Stimulated activated CD8-positive, alpha-beta memory T cell treated with anti-CD3 and anti-CD28 coated beads, Interleukin-4, amount 100 ng/mL, for 24 hours (primary cell): ENCODE measurements at regions not wholly inside any gene's neighbourhood (a gene's known extent, or its start where the extent isn't known, plus 50 kb on each side); places are given as distances from the start of the nearest gene placed in this dataset.
"Not testable (repeated sequence)": the region's sequence is repeated elsewhere in the genome, so short reads cannot be mapped to it uniquely, and the experiment has no call there.

Experiments used
- DNase-seq: peaks from one replicate; pipeline ENCODE4 v3.0.0-alpha.2; 2020; ENCODE audit warnings: low read depth

DNA sequence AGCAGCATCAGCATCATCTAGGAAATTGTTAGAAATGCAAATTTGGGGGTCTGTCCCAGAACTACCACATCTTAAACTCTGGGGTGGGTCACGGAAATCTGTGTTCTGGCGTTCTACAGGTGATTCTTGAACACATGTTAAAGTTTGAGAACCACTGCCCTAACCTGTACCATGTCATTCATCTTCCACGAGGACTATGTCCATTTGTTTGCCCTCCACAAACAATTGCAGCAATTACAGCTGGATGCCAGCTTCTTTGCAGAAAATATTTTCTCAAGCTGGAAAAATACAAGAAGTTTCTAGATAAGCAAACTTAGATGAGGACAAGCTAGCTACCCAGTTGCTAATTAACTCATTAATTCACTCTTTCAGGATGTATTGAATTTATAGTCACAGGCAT, 54.1 kb downstream of the MAFB start:
- no peak for DNase-seq

DNA sequence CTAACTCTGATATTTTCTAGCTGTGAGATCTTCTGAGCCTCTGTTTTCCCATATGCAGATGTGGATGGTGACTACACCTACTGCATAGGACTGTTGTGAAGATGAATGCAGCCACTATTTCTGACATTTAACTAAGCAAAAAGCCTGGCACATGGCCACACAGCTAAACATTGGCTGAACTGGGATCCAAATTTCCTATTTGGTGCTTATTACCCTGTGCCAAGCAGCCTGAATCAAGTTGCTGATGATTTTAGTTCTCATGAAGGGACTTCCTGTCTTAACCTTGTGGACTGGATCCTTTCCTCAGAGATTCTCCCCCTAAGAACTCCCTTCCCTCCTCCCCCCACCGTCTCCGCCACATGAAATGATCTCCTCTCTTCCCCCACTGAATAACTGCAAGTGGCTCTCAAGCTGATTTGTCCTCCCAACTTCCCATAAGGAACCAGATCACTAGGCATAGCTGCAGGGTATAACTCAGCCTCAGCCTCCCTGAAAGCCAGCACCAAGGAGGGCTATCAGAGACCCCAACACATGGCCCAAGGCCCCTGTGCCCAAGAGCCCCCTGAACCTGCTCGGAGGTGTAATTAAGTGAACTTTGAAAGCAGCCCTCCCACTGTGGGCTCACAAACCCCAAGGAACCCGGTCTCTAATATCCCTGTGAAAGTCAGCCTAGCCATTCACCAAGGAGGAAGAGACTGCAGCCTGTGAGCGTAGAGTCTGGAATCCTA, 55.7 kb downstream of the MAFB start:
- no peak for DNase-seq

DNA sequence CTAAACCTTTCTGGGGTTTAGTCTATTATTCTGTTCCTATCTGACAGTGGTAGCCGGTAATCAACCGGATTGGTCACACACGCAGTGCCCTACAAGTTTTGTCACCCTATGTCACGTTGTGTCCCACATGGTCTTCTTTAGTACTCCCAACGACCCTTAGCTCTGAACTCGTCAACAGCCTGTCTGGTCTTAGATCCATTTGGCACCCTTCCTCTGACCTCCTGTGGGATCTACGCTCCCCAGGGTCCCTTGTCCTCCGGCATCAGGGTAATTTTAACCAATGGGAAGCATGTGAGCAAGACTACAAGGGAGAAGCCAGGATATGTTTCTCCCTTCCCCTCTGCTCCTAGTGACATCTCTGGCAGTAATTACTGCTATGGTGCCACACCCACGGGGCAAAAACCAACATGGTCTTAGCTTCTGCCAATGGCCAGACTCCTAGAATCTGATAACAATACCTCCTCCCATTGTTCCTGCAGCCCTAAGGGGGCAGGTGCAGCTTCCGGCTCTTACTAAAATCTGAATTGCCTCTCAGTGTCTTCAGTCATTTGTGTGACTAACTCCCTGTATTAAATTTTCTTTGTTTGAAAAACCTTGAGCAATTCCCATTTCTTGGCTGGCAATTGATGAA, 56.6 kb downstream of the MAFB start:
- no peak for DNase-seq

DNA sequence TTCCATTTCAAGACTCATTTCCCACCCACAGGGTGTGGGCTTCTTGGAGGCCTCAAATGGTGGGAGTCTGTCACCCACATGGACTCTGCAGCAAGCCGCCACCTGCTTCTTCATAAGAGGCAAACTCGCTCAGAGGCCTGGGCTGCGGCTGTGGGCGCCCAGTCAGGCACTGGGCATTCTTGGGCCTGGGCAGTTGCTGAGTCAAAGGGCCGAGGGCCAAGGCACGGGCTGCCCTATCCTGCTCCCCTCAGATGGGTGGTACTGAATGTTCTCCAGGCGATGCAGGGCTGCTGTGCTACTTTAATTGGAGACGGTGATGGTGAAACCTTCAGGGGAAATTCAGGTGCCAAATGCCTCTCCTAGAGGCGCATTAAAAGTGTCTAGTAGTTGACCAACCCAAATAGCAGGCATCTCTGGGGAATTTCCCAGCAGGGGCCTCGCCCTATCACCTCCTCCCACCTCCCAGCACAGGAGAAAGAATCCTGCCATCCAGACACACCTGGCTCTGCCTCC, 57.9 kb downstream of the MAFB start:
- no peak for DNase-seq

DNA sequence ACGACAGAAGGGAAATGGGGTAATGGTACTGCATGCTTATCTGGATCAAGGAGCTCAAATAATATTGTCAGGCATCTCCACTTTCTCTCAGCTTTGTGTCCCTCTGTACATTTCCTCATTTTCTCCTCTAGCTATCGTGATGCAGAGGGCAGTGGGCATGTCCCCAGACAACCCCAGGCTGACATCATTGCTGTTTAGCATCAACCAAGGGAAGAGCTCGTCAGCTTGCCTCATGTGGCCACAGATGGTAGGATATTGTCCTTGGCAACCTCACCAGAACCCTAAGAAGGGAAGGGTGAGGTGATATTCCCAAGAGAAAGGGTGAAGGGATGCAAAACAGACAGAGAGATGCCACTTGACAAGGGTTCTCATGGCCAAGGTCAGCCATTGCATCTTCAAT, 58.3 kb downstream of the MAFB start:
- DNase-seq = no peak

DNA sequence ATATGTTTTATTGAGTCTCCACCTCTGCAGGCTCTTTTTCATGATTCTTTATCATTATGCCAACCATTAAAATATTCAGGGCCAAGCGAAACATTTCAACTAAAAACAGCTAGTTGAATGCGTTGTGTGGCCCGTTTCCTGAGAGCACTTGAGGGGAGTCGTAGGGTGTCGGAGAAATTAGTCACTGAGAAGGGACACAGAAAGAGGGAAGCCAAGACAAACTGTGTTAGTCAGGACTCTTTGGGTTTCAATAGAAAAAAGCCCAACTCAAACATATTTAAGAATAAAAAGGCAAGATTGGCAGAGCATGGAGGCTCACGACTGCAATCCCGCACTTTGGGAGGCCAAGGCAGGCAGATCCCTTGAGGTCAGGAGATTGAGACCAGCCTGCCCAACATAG, 58.9 kb downstream of the MAFB start:
- no peak for DNase-seq

DNA sequence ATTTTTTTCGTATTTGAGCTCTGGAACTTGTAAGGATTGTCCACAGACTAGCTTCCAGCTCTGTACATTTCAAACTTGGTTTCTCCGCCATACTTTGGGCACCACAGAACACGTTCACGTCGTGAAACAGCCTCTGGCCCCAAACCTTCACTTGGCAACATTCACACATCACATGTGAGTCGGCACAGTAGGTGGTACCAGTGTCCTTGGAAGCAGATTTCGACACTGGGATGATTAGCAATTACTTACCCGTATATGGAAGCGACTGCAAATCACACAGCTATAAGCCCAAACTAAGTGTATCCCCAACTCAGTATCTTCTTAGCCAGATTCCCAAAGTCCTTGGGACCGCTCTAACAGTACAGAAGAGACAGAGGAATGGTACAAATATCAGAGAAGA, 60.2 kb downstream of the MAFB start:
- no peak for DNase-seq

DNA sequence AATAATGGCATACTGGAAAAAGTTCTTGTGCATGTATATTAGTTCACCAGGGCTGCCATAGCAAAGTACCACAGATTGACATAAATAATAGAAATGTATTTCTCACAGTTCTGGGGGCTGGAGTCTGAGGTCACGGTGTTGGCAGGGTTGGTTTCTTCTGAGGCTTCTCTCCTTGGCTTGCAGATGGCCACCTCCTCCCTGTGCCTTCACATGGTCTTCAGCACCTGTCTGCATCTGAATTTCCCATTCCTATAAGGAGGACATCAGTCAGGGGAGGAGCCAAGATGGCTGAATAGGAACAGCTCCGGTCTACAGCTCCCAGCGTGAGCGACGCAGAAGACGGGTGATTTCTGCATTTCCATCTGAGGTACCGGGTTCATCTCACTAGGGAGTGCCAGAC, 70.0 kb downstream of the MAFB start:
- DNase-seq = not testable (repeated sequence)

DNA sequence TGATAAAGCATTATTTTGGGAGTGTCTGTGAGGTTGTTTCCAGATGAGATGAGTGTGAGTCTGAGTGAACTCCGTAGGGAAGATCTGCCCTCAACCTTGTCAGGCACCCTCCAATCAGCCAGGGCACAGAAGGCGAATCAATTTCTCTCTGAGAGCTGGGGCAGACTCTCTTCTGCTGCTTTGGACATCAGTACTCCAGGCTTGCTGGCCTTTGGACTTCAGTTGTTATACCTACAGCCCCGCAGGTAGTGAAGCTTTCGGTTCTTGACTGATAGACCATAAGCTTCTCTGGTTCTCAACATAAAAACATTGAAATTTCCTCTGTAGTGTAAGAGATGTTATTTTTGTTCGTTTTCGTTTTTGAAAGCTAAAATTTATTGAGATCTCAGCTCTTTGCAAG, 71.4 kb downstream of the MAFB start:
- DNase-seq = no peak

DNA sequence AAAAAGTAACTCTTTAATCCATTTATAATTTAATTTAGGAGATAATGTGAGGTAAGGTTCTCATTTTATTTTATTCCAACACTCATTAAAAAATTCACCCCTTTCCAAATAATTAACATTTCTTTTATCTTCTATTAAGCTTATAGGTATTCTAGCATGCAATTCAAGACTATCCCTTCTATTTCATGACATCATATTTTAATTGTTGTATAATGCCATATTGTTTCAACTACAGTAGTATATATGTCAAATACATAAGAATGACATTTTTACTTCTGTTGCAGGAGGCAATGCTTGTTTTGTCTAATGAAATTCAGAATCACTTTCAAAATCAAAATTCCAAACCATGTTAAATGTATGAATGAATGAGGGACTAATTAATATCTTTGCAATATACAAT, 76.2 kb downstream of the MAFB start:
- DNase-seq = no peak

DNA sequence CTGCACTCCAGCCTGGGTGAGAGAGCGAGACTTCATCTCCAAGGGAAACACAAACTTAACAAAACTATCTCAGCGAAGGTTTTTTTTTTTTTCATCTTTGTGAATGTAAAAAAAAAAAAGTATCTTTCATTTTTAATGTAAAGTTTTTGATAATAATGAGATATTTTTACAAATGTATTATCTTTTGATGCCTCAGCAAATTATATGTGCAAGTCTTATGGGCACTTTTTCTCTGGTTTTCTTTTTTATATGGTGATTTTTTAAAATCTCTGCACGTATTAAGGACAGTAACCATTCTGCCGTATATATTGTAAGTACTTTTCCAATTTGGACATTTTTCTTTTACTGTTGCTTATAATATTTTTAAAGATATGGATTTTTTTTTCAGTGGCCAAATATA, 76.8 kb downstream of the MAFB start:
- no peak for DNase-seq

DNA sequence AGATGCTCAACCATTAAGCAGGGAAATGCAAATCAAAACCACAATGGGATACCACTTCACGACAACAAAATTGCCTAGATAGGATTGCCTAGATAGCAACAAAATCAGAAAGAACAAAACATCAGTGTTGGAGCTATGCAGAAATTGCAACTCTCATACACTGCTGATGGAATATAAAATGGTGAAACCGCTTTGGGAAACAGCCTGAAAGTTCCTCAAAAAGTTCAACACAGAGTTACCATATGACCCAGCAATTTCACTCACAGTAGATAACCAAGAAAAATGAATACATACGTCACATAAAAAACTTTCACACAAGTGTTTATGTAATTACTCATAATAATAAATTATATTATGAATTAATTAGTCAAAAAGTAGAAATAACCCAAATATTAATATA, 78.3 kb downstream of the MAFB start:
- no peak for DNase-seq

DNA sequence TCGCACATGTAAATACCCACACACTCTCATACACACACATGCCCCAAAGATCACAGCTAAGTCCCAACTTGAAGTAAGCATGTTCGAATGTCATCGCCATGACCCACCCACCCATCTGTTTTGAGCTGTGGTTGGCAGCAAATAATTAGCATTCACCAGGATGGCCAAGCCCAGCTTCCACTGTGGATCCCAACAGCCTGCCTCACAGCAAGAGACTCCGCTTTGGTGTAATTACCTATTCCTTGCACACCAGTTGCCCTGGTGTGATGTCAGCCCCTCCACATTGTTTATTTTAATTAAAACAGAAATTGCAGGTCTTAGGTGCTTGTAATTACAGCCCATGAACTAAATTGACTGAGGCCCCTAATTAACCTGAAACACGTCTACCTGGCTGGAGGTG, 81.1 kb downstream of the MAFB start:
- no peak for DNase-seq

DNA sequence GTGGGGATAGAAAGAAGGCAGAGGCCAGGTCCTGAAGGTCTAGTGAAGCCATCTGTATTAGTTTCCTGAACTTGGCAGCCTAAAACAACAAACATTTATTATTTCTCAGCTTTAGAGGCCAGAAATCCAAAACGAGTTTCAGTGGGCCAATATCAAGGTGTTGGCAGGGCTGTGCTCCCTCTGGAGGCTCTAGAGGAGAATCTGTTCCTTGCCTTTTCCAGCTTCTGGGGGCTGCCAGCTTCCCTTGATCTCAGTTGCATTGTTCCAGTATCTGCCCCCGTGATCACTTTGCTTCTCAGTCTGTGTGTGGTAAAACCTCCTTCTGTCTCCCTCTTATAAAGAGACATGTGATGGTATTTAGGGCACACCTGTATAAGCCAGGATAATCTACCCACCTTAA, 82.4 kb downstream of the MAFB start:
- DNase-seq = no peak

DNA sequence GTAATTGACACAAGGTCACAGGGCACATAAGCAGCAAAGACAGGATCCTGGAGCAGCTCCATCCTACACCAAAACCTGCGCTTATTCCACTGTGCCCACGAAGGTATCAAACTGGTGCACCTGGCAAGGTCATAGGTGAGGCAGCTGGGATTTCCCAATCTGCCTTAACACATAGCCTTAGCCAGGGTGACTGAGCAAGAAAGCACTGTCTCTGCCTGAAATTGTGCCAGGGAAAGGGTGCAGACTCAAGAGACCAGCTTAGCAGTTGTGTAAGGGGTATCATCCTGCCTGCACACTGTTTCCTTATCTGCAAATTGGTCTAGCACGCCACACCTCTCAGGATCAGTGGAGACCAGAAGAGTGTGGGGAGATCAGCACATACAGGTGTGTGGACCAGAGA, 82.8 kb downstream of the MAFB start:
- DNase-seq = no peak

DNA sequence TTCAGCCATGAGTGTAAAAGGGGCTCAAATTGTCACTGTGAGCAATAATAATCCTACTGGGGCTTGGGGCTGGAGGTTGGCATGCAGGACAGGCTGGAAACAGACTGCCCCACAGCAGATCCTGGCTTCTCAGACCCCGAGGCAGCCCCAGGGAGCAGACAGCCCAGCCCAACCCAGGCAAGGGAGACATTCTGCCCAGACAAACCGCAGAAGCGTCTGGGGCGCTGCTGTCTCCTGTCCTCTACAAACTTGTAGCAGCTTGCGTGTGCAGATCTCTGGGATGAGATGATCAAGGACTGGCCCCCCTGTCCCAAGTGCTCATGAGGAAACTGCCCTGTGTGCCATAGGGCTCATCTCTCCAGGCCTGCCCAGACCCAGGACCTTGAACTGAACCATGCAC, 84.6 kb downstream of the MAFB start:
- no peak for DNase-seq

DNA sequence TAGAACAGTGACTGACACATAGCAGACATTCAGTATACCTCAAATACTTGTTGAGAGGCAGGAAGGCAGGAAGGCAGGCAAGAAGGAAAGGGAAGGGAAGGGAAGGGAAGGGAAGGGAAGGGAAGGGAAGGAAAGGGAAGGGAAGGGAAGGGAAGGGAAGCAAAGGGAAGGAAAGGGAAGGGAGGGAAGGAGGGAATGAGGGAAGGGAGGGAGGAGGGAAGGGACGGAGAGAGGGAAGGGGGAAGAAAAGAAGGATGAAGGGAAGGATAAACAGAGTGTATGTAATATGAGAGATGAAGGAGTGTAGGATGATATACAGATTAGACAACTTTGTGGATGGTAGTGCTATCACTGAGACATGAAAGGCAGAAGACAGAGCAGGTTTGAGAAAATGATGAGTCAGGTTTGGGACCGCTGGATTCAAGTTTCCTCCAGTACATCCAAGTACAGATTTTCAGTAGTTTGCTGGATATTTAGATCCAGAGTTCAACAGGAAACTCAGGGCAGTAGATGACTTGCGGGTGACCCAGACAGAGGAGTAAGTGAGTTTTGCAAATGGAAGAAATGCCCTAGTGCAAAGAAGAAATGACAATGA, 85.9 kb downstream of the MAFB start:
- no peak for DNase-seq

DNA sequence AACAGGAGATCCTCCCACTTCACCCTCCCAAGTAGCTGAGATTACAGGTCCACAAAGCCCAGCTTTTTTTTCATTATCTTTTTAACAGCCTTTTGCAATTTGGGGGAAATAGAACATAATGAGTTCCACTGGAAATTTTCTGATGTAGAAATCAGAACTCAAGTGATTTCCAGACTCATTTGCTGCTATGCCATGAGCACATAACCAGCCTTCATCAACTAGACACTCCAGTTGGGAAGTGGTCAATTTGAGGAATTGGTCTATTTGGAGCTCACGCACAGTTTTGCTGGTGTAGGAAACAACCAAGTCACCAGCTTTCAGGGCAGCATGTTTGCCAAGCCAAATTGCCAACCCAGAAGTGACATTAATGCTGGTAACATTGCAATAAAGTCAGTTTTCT, 86.7 kb downstream of the MAFB start:
- DNase-seq = no peak

DNA sequence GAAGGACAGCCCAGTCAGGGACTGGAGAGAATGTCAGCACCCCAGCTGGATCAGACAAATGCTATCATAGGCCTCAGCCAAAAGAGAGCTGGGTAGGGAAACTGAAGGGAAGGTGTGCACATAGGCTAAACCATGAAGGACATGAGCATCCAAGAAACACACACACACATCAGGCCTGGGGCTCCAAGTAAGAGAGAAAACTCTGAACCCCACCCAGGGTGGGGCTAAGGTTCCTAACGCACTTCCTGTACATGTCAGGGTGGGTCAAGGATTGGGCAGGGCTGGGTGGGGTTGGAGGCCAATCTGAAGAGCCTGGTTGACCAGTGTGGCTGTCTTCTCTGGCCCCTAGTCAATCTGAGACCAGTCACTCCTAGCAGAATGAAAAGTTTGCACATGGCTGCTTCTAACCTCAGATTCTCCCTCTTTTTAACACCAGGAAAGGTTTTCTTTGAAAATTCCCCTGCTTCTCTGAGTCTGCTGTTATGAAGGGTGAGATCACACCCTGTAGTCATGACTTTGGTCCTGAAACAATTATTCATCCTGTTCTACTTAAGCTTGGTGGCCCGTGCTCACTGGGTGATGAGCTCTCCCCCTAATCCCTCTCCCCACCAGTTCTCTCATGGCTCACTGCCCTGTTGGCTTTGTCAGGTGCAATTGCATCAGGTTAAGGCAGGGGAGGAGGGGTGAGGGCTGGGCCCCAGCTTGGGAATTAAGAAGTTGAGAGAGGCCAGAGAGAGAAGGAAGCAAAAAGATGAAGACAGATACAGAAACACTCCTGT, 88.4 kb downstream of the MAFB start:
- no peak for DNase-seq

DNA sequence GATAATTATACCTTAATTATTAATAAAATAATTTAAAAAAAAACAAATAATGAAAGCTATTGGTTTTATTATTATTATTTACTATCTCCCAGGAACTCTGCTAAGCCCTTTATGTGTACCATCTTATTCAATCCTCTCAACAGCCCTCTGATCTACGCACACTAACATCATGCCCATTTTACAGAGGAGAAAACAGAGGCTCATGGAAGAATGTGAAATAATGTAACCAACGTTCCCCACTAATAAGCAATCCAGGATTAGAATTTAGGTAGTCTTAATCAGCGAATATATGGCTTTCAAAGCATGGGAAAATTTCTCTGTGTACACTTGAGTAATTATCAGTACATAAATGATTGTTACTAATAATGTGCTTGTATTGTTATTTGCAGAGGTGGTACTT, 89.0 kb downstream of the MAFB start:
- DNase-seq = no peak

DNA sequence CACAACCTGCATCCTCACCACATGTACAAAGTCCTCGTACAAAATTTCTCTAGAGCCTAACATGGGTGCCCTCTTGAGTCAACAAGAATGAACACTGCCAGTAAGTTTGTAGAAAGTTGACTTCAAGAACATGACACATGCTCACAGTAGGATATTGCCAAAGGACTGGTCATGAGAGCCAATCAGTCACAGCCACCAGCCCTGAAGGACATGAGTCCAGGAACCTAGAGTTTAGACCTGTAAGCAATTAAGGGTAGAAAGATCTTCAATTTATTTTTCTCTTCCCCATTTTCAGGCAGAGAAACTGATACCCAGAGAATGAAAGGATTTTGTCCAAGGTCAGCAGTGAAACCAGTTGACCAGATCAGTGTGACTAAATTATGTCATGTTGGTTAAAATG, 96.1 kb downstream of the MAFB start:
- no peak for DNase-seq

DNA sequence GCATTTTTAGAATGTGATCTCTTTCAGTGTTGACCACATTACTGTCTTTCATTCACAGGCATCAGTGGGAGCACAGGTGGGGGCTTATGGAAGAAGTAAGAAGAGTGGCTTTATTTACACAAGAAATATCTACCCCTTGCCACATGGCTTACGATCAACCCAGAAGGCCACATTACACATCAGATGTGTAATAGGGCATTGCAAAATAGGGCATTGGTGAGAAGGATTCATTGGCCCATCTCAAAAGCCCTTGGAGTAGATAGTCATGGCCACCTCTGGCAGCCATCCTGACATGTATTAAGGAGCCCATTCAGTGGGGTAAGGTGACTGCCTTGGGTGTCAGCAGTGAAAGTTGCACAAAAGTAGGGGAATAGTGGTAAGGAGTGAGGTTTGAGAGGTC, 97.5 kb downstream of the MAFB start:
- no peak for DNase-seq

DNA sequence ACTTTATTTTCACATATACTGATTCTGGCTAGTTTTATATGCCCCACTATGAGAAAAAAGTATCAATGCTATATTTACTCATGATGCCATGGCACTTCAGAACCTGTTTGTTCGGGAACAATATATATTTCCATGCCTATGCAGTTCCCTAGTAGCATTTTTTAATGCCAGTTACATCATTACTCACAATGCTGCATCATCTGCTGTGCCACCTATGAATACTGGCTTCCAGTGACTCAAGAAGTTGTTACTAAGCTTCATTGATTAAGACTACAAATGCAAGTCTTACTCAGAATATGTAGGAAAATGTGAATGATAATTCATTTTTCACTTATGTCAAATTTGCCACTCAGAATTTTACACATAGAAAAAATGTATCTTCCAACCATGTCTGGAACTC, 97.9 kb downstream of the MAFB start:
- DNase-seq = no peak
